NB4 (cell line): ENCODE measurements at regions not wholly inside any gene's neighbourhood (a gene's known extent, or its start where the extent isn't known, plus 50 kb on each side); places are given as distances from the start of the nearest gene placed in this dataset.

Experiments used
- MYC ChIP-seq: IDR thresholded peaks from 2 replicates; pipeline ENCODE4 v1.6.1; 2011; ENCODE audit warnings: low read depth, low read length
- POLR2A ChIP-seq: IDR thresholded peaks from 2 replicates; pipeline ENCODE4 v1.6.1; 2011; ENCODE audit warnings: mild to moderate bottlenecking; ENCODE audit not compliant: insufficient read length; ENCODE audit errors: extremely low read depth
- TF ChIP-seq, protein P1 (sequence below): IDR thresholded peaks from one replicate; pipeline ENCODE4 v1.5.1; 2012; ENCODE audit warnings: low read depth, low read length
- TF ChIP-seq, protein P2 (sequence below): IDR thresholded peaks from 2 replicates; pipeline ENCODE4 v1.6.1; 2011; ENCODE audit warnings: low read depth, low read length

DNA sequence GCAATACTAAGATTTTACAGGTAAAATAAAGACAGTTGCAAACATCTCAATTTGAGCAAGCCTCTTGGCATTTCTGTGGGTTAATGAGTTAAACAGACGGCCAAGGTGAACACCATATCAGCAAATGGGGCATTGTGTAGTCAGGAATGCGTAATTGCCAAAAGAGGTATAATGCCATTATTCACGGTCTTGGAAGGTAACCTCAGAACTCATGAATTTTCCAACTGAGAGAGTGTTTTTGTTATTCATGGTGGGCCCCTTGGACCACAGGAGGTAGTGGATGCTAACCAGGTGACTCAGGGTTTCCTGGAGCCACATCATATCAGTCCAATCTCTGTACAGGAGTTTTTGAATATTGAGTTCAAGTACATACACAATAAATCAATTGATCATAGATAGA is 368.0 kb upstream of the TECRL start:
- TF ChIP-seq, protein P1, sequence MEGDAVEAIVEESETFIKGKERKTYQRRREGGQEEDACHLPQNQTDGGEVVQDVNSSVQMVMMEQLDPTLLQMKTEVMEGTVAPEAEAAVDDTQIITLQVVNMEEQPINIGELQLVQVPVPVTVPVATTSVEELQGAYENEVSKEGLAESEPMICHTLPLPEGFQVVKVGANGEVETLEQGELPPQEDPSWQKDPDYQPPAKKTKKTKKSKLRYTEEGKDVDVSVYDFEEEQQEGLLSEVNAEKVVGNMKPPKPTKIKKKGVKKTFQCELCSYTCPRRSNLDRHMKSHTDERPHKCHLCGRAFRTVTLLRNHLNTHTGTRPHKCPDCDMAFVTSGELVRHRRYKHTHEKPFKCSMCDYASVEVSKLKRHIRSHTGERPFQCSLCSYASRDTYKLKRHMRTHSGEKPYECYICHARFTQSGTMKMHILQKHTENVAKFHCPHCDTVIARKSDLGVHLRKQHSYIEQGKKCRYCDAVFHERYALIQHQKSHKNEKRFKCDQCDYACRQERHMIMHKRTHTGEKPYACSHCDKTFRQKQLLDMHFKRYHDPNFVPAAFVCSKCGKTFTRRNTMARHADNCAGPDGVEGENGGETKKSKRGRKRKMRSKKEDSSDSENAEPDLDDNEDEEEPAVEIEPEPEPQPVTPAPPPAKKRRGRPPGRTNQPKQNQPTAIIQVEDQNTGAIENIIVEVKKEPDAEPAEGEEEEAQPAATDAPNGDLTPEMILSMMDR, result no peak
- TF ChIP-seq, protein P2, sequence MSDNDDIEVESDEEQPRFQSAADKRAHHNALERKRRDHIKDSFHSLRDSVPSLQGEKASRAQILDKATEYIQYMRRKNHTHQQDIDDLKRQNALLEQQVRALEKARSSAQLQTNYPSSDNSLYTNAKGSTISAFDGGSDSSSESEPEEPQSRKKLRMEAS, result no peak
- TF ChIP-seq POLR2A (no peak), MYC (no peak)
